Endometrium (tissue), 2 donors: ENCODE measurements at regions not wholly inside any gene's neighbourhood (a gene's known extent, or its start where the extent isn't known, plus 50 kb on each side); places are given as distances from the start of the nearest gene placed in this dataset.
"Not testable (repeated sequence)": the region's sequence is repeated elsewhere in the genome, so short reads cannot be mapped to it uniquely, and the experiment has no call there.

Experiments
- FAIRE-seq: peaks from 2 replicates; lab custom pipeline; 2012; peaks lifted over from hg19 to GRCh38; lab: Jason Lieb, UNC
- donor health status: control.
- donor health status: control.

DNA sequence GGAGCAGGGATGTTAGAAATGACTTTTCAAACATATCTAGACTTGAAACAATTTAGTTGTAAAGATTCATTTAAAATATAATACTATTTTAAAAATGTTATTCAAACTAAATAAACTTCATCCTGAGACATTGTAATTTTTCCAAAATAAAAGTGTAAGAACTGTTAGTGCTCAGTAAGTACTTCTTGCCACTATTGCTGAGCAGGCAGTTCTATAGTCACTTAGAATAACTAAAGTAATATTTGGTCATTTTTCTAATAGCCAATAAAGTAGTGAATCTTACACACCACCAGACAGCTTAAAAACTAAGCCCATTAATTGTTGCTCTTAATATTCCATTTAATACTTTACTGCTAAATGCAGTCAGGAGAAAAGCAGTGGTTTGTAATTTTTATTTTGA, 1120.0 kb upstream of the CDH10 start:
- peak; percentile 18 for FAIRE-seq

GRCh38 chr5:25763781-25764180, 1119.0 kb upstream of the CDH10 start:
- no peak for FAIRE-seq

DNA sequence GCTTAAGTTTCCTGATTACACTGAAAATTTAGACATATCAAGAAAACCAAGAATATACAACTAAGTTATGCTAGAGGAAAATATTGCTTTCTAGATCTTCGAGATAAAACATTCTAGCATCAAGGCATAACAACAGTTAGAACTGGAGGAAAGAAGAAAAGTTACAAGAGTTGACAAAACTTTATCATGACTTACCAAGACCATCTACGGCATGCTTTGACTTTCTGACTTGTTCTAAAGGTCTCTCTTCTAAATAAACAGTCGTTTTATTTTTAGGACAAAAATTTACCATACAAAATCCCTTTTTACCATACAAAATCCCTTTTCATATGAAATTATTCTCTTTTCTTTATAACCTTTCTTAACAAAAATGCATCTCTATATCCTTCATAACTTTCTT, 1110.1 kb upstream of the CDH10 start:
- FAIRE-seq = no peak

DNA sequence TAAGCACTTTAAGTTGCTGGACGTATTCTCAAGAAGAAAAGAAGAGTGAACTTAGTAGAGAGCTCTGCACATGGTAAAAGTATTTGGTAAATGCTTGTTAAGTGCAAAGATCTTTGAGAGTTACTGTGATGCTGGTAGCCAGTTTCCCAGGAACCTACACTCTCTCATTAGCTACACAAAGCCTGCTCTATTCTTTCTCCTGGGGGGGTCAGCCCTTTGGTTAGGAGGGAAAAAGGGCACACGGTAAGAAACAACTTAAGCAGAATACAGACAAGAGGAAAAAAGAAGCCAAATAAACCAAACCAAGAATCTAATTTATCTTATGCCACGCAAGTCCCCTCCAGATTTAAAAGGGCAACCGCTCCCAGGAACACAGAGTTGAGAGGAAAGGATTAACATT, 1100.1 kb upstream of the CDH10 start:
- FAIRE-seq = no peak

GRCh38 chr5:25716680-25717079, 1071.9 kb upstream of the CDH10 start:
- no peak for FAIRE-seq

DNA sequence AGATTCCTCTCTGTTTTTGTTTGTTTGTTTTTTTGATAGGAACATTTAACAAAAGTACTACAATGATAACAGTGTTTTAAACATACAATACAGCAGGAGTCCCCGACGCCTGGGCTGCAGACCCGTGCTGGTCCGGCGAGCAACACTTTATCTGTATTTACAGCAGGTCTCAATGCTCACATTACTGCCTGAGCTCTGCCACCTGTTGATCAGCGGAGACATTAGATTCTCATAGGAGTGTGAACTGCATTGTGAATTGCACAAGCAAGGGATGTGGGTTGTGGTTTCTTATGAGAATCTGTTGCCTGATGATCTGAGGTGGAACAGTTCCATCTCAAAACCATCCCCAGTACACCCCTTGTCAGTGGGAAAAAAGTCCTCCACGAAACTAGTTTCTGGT, 1068.5 kb upstream of the CDH10 start:
- FAIRE-seq = no peak

DNA sequence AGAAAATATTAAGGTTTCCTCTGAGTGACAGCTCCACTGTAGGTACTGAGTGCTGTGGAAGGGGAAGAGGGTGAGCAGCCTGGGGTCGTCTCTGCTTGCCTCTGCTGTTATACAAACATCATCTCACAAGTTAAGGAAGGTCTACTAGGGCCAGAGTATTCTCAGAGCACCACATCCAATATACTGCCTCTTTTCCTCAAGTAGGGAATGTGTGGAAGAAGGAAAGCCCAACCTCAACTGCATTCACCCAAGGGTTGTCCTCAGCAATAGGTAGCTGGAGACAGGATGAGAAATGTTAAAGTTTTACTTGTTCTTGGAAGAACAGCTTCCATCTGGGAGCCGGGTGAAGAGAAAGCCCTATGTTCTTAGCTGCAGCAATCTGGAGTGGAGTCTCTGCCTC, 1062.3 kb upstream of the CDH10 start:
- no peak for FAIRE-seq

DNA sequence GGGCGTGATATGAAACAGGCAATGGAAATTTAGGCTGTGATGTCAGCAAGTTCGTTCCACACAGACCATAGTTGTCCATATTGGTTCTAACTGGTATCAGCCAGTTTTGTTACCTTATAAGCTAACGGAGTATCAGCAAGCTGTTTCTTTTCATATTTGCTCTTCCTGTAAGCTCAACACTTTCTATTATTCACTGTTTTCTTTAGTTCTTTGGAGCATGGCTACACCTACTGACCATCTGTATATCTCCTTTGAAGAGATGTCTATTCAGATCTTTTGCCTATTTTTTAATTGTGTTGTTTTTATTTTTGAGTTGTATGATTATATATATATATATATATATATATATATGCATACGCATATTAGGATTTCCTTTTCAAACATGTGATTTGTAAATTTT, 1057.2 kb upstream of the CDH10 start:
- no peak for FAIRE-seq

DNA sequence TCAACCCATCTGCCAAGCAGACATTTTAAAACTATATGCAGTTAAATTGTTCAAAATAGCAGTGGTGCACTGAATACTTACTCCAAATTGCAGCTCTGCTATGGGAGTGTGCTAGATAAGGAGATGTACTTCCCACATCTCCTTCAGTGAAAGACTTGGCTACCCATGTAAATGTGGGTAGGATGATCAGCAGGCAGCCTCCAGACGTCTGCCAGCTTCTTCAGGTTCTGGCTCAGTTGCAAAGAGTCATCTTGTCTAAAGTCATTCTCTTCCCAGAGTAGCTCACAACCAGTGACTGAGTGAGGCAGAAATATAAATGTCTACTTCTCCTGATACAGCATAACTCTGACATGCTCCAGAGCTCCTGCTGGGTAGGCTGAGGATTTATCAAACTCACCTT, 1050.0 kb upstream of the CDH10 start:
- no peak for FAIRE-seq

GRCh38 chr5:25688156-25688555, 1043.4 kb upstream of the CDH10 start:
- no peak for FAIRE-seq

DNA sequence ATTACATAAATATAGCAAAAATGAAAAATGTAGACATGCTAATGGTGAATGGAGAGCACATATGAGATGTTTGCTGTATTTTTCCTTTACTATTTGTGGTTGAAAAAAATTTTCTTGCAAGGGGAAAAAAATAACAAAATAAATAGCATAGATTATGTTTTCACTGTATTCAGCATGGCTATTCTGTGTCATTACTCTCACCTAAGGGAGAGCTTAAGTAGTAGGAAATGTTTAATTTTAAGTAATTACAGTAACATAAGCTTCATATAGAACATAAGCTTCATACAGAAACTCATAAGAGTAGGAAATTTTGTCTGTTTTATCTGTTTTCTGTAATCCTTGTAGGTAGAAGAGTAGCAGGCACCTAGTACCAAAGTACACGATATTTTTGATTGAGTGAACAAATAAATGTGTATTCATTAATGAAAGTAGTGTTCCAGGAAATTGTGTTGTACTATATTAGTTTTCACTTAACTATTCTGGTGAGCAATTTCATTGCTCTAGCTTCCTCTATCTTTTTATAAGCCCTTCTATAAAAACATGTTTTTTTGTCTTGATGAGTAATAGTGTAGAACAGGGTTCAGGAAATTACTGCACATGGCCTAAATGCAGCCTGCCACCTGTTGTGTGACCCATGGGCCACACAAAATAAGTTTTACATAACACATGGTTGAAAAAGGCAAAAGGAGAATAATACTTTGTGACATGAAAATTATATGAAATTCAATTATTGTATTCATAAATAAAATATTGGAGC, 1025.0 kb upstream of the CDH10 start:
- FAIRE-seq = no peak

- FAIRE-seq = no peak
These were observed 1017.8 kb upstream of the CDH10 start for GRCh38 chr5:25662610-25663009.

DNA sequence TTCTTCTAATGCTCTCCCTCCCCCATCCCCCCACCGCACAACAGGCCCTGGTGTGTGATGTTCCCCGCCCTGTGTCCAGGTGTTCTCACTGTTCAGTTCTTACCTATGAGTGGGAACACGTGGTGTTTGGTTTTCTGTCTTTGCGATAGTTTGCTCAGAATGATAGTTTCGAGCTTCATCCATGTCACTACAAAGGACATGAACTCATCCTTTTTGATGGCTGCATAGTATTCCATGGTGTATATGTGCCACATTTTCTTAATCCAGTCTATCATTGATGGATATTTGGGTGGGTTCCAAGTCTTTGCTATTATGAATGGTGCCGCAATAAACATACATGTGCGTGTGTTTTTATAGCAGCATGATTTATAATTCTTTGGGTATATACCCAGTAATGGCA, 1005.5 kb upstream of the CDH10 start:
- FAIRE-seq = not testable (repeated sequence)

DNA sequence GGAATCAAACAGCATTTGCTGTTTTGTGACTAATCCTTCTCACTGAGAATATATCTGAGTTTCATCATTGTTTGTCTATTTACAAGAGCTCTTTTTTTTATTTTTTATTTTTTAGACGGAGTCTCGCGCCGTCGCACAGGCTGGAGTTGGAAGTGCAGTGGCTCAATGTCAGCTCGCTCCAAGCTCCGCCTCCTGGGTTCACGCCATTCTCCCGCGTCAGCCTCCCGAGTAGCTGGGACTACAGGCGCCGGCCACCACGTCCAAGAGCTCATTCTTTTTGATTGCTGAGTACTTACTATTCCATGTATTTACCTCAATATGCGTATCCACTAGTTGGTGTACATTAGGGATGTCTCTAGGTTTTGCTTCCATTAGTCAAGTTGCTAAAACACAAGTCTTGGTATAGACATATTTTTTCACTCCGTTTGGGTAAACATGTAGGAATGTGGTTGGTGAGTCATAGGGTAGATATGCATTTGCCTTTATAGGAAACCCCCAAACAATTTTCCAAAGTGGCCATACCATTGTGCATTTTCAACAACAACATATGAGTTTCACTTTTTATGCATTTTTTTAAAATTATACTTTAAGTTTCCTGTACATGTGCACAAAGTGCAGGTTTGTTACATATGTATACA, 1005.0 kb upstream of the CDH10 start:
- FAIRE-seq = no peak

- FAIRE-seq = no peak
These were observed 1001.9 kb upstream of the CDH10 start for GRCh38 chr5:25646421-25647341.

GRCh38 chr5:25641124-25641523, 996.3 kb upstream of the CDH10 start:
- FAIRE-seq = no peak

DNA sequence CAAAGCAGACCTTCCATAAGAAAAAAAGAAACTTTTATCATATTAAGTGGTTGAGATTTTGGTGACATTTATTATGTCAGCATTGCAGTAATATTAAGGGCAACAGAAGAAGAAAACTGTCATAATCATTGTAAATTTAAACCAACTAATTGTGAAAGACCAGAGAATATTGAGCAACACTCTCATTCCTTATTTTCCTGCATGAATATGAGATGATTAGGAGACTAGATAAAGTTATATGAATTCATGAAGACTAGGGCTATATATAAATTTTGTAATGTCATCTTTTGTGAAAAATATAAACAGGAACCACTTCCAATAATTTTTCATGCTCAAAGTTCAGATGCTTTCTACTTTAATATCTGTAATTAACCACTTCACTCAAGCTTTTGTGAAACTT, 974.5 kb upstream of the CDH10 start:
- FAIRE-seq = no peak

DNA sequence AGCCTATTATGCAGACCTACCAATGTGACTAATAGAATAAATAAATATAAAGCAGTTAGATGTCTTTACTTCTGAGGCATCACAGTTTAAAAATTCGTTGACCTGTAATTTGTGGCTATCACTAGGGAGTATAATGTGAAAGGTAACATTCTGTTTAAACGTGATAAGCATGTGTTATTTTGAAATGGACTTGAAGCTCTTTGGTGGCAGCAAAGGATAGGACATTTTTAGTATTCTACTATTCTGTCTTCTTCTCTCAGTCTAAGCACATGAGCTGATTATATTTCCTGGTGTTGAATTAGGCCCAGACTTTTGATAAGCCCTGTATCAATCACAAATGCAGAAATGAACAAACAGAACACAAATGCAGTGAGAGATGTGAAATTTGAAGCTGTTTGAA, 974.0 kb upstream of the CDH10 start:
- FAIRE-seq = no peak

DNA sequence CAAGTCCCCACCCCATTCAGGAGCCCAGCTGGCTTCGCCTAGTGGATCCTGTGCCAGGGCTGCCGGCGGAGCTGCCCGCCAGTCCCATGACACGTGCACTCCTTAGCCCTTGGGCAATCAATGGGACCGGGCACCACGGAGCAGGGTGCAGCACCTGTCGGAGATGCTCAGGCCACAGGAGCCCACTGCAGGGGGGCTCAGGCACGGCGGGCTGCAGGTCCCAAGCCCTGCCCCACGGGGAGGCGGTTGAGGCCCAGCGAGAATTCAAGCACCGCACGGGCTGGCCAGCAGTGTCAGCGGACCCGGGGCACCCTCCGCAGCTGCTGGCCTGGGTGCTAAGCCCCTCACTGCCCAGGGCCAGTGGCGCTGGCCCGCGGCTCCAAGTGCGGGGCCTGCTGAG, 969.7 kb upstream of the CDH10 start:
- no peak for FAIRE-seq

- FAIRE-seq = no peak
These were observed 959.9 kb upstream of the CDH10 start for GRCh38 chr5:25604681-25605080.

- FAIRE-seq = no peak
These were observed 934.3 kb upstream of the CDH10 start for GRCh38 chr5:25579111-25579510.

DNA sequence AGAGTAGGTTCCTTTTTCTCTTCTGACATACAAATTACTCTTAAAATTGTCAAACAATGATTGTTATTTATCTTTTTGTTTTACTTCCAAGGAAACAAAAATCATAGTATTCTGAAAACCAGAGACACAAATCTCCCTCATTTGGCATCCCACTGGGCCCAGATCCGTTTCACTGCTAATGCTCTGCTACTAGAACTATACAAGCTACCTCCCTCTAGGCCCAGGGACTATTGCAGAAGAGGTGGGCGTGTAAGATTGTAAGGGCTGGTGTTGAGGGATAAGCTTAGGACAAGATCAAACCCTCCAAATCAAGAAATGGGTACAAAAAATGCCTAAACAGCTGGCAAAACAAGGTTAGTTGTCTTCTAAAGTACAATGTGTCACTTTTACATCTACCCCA, 928.9 kb upstream of the CDH10 start:
- FAIRE-seq = no peak

GRCh38 chr5:25570067-25570583, 925.3 kb upstream of the CDH10 start:
- FAIRE-seq = no peak
